WI38 (cell line): ENCODE measurements at regions not wholly inside any gene's neighbourhood (a gene's known extent, or its start where the extent isn't known, plus 50 kb on each side); places are given as distances from the start of the nearest gene placed in this dataset.
"Not testable (repeated sequence)": the region's sequence is repeated elsewhere in the genome, so short reads cannot be mapped to it uniquely, and the experiment has no call there.

ENCODE experiments used
- H3K4me3 ChIP-seq: 2 replicates; pipeline ENCODE4 v1.5.1; 2011; ENCODE audit warnings: low read depth, mild to moderate bottlenecking, control low read depth, low read length
- CTCF ChIP-seq: IDR thresholded peaks from 2 replicates; pipeline ENCODE4 v1.5.1; 2012; ENCODE audit warnings: low read depth, mild to moderate bottlenecking, control low read depth, low read length

GRCh38 chr21:36260030-36260787 lies 59.8 kb upstream of the MORC3 start:
- peak overlapping the region; percentile 63 for H3K4me3 ChIP-seq
- peak; percentile 49 for TF ChIP-seq CTCF

GRCh38 chr21:36260802-36261201 lies 59.2 kb upstream of the MORC3 start:
- no peak overlapping the region for H3K4me3 ChIP-seq
- TF ChIP-seq CTCF = no peak

- H3K4me3 ChIP-seq = no peak overlapping the region
- no peak for TF ChIP-seq CTCF
Measured at GRCh38 chr21:36261459-36261858, 58.5 kb upstream of the MORC3 start.

GRCh38 chr21:36263797-36264196 lies 56.2 kb upstream of the MORC3 start:
- TF ChIP-seq CTCF = no peak

GRCh38 chr21:36265431-36265830 lies 54.6 kb upstream of the MORC3 start:
- H3K4me3 ChIP-seq = no peak overlapping the region
- no peak for TF ChIP-seq CTCF

More at GRCh38 chr21:36263797-36264196, 56.2 kb upstream of the MORC3 start:
- no peak overlapping the region for H3K4me3 ChIP-seq

- not testable (repeated sequence) for H3K4me3 ChIP-seq
Measured at GRCh38 chr21:36267828-36268227, 52.2 kb upstream of the MORC3 start.

- H3K4me3 ChIP-seq = not testable (repeated sequence)
Measured at GRCh38 chr21:36268264-36268663, 51.7 kb upstream of the MORC3 start.
